ENCODE measurements at regions not wholly inside any gene's neighbourhood (a gene's known extent, or its start where the extent isn't known, plus 50 kb on each side); places are given as distances from the start of the nearest gene placed in this dataset.

GRCh38 chr10:128744092-128744491 lies 617.9 kb upstream of the MKI67 start:
- TF ChIP-seq CTCF (IDR thresholded peaks at IDR 0.05) = no peak
- TF ChIP-seq POLR2A (IDR thresholded peaks at IDR 0.05) = no peak

Measured in uterus (tissue), 2 donors.